Kidney capillary endothelial cell (primary cell): ENCODE measurements at regions not wholly inside any gene's neighbourhood (a gene's known extent, or its start where the extent isn't known, plus 50 kb on each side); places are given as distances from the start of the nearest gene placed in this dataset.

ENCODE experiments used
- DNase-seq: peaks from one replicate; pipeline ENCODE4 v3.0.0-alpha.2; 2018; ENCODE audit warnings: low spot score

DNA sequence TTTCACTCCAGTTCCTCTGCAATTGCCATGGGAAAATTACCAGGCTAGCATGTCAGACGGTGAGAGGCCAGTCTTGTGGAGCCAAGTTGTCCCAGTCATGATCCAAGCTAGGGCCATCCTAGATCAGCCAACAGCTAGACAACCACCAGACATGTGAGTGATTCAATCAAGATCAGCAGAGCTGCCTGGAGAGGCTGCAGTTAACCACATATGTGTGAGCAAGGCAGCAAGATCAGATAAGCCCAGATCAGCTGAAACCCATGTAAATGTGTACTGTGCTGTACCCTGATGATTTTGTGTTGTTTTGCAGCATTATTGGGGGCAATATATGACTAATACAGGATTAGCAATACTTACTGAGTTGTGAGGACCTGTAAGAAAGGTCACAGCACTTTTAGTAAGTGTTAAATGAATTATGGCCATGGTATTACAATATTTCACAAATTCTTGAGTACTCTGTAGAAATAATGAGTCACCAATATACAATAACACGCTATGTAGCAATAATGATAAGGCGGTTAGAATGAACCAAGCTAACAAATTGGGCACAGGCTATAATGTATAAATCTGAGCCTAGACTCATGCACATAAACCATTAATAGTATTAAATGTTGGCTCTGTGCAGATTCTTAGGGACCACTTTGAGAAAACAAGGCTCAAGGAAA, 91.4 kb downstream of the SUDS3 start:
- no peak for DNase-seq

DNA sequence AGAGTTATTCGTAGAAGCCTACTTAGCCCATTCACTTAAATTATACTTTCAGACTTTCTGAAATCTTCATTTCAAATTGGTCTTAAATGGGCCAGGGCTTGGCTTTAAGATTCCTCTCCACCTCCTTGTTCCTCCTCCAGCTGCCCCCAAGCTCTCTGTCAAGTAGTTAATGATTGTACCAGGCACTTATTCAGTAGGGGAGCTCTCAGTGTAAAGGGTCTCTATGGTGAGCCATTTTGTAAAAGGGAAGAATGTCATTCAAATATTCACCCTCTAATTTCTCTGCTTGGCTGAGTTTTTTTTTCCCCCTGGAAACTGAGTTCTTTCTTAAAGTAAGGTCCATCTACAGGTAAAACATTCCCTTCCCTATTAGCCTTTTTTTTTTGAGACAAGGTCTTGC, 96.6 kb downstream of the SUDS3 start:
- DNase-seq, result no peak

DNA sequence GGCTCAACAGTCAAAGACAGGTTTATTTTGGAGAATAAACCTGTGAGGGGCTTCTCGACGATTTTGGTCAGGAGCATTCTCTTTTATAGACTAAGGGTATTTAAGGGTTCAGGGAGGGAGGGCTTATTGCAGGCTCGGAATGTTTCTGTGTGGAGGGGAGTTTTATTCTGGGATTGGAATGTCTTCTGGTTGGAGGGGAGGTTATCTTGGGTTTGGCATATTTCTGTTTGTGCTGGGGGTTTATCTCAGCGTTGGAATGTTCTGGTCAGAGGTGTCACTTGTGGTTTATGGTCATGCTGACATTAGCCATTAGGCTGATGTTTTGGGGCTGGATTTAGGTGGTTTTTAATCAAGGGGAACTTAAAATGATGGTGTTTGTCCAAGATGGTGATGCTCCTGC, 103.9 kb downstream of the SUDS3 start:
- DNase-seq, result no peak

DNA sequence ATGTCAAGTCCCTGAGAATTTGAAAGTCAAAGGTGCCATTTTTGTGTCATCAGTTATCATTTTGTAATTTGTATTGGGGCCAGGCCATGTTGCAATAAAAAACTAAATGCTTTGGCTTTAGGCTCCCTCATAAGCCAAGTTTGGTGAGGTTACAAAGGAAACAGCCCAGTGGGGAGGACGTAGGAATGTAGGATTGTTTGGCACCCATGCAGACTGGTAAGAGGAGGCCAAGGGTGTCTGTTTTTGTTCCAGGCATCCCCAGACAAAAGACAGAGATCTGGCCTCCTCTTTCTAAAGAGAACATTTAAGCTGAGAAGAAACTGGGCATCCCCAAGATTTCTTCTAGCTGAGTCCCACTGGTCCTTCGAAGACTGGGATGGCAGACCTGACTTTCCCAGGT, 111.7 kb downstream of the SUDS3 start:
- DNase-seq, result no peak

DNA sequence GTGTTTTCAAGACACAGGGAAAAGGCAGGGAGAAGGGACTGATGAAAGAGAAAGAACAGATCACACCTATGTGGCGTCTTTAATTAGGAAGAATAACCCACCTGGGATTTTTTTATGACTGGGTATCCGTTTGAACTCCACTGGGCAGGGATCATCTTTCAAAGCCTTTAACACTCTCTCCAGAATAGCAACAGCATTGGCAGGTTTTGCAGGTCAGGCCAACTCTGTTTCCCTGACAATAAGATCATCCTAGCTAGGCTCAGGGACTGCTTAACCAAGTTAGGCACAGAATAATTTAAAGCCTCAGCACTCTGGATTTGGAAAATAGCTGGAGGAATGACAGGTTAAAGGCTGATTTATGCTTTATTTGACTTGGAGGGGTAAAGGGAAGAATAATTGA, 117.6 kb downstream of the SUDS3 start:
- DNase-seq, result no peak

DNA sequence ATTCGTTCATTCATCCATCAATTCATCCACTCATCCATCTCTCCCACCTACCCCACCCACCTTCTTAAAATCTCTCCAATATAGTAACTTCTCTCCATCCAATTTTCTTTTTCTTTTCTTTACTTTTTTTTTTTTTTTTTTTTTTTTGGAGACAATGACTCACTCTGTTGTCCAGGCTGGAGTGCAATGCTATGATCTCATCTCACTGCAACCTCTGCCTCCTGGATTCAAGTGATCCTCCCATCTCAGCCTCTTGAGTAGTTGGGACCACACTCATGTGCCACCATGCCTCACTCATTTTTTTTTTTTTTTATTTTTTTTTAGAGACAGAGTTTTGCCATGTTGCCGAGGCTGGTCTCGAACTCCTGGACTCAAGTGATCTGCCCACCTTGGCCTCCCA, 118.4 kb downstream of the SUDS3 start:
- no peak for DNase-seq

DNA sequence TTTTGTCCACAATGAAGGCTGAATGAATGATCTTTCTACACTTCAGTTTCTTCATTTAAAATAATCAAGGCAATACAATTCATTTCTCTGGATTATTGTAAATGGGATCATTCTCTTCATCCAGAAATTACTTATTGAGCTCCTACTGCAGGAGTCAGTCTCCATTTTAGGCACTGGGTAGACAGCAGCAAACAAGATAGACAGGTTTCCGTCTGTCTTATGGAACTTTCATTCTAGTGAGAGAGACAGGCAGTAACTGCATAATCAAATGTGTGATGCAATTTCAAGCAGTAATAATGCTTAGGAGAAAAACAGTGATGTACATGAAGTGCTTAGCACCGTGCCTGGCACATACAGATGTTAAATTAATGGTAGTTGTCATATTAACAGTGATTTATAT, 118.9 kb downstream of the SUDS3 start:
- no peak for DNase-seq

DNA sequence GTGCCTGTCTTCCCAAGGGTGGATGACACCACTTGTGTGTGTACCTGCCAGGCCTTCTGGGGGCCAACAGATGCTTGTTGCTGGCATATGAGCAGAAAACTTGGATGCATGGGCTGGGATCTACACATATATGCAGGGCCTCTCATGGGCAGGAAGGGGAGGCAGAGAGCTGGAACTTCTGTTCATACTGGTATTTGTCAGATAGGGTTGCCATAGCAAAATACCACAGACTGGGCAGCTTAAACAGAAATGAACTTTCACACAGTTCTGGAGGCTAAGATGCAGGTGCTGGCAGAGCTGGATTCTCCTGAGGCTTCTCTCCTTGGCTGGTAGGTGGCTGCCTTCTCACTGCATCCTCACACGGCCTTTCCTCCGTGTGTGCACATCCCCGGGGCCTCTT, 121.8 kb downstream of the SUDS3 start:
- DNase-seq, result no peak

DNA sequence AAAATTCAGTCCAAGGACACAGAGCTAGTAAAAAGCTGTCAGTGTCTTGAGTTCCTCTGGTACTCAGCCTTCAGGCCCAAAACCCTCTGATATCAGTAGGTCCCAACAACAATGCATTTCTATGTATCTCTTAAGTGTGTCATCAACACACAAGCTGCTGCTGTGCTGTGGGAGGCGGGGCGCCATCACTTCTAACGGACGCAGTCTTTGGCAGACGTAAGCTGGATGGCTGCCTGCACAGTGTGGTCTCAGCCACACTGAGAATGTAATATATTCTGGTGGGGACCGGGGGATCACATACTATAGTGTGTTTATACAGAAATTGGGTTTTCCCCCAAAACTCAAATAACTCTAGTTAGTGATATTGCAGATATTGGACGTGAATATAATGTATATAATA, 123.9 kb downstream of the SUDS3 start:
- no peak for DNase-seq

DNA sequence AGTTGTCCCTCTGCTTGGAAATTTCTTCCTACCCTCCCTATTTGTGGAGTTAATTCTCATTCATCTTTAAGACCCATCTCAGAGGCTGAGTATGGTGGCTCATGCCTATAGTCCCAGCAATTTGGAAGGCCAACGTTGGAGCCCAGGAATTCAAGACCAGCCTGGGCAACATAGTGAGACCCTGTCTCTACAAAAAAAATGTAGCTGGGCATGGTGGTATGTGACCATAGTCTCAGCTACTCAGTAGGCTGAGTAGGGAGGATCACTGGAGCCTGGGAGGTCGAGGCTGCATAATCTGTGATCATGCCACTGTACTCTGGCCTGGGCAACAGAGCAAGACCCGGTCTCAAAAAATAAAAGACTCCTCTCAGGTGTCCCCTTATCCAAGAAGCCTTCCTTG, 125.1 kb downstream of the SUDS3 start:
- DNase-seq, result no peak

DNA sequence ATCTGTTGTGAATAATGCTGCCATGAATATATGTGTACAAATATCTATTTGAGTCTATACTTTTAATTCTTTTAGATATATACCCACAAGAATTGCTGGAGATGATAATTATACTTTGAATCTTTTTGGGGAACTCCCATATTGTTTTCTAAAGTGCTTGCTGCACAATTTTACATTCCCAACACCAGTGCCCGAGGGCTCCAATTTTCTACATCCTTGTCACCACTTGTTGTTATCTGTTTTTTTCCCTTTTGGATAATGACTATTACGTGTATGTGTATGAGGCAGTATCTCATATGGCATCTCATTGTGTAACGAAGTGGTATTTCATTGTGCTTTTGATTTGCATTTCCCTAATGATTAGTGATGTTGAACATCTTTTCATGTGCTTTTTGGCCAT, 127.1 kb downstream of the SUDS3 start:
- no peak for DNase-seq

DNA sequence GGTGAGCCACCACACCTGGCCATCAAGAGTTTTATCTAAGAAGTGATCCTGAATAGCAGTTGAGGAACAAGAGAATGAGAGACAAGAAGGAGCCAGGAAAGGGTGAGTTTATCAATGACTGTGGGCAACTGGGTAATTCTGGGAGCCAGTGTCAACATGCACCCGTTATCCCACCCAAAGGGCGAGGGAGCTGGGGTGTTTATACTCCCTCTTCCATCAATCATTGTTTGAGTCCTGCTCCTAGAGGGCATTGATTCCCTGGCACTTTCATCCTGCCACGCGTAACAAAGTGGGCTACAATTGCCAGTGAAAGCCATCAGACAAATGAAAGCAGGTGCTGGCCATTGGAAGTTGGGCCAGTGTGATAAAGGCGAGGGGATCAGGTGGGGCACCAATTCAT, 136.3 kb downstream of the SUDS3 start:
- no peak for DNase-seq

DNA sequence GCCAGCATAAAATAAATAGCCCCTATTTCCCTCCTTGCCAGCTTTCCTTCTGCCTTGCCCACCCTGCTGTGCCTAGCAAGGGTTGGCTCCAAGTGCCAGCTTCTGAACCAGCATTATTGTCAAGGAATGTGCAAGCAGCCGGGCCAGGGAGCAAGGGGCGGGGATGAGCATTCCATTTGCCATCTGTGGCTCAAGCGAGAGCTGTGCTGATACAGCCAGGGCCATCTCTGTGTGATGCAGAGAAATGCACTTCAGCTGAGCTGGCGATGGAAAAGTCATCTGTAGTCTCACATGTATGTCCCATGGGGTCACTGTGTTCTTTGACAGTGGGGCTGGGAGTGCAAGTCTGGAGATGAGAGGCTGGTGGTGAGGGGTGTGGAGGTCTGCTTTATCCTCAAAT, 137.3 kb downstream of the SUDS3 start:
- DNase-seq, result no peak

DNA sequence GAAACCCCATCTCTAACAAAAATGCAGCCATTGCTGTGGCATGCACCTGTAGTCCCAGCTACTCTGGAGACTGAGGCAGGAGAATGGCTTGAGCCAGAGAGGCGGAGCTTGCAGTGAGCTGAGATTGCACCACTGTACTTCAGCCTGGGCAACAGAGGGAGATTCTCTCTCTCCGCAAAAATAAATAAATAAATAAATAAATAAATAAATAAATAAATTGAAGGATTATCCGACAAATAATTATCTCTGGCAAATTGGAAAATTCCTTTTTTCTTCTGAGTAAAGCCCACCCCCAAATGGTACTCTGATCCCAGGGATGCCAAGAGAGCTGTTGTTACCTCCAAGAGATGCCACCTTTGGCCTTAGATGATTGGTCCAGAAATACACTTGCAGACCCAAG, 137.9 kb downstream of the SUDS3 start:
- no peak for DNase-seq

DNA sequence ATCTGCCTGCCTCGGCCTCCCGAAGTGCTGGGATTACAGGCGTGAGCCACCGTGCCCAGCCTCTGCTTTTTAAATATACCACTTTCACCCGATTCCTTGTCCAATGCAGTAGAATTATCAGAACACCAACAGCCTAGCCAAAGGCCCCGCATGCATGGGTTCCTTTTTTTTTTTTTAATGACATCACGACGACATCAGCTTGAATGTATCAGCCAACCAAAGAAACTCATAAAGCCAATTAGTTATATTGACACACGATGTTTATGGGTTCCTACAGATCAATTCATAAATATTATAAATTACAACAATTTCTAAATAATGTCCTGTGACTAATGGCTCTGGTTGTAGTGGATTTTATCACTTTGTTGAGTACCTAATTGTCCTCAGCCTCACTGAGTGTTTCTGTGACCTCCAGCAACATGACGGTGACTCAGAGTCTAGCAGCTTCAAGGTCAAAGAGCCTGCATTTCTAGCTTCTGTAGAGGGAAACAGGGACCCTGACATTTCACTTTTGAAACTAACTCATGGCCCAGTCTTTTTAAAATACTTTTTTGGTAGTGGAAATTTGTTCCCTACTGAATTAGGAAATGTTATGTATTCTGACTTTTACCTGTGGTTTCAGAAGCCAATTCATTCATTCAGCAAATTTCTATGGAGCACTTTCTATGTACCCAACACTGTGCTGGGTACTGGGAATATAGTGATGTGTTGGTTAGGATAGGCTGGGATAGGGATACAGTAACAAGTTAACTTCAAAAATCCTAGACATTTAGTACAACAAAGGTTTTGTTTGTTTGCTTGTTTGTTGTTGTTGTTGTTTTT, 144.1 kb downstream of the SUDS3 start:
- DNase-seq, result no peak

DNA sequence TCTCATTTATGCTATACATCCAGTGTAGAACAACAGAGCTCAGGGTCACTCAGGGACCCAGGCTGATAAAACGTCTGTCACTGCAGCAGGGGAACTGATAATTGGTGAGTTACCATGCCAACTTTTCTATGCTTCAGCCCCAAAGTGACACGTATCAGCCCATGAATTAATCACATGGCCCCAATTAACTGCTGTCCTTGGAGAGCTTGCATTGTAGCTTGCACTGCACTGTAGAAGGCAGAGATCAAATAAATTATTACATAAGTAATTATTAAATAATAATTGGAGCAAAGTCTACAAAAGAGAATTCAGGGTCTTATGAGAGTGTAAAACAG, 144.6 kb downstream of the SUDS3 start:
- DNase-seq, result no peak

DNA sequence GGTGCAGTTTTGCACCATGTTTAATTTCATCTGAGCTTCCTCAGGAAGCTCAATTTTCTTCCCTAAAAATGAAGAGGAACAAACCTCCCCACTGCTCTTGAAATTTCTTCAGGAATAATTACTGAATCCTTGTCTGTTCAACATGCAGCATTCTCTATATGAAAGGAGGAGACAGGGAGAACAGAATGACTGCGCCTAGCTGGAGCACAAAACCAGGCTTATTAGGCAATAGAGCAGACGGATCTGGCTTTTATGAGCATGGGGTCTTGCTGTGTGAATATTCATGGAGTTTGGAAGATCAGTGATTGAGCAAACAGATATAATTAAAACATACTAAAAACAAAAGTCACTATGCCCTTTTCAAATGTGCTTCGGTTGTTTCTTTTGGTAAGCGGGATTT, 148.1 kb downstream of the SUDS3 start:
- no peak for DNase-seq

DNA sequence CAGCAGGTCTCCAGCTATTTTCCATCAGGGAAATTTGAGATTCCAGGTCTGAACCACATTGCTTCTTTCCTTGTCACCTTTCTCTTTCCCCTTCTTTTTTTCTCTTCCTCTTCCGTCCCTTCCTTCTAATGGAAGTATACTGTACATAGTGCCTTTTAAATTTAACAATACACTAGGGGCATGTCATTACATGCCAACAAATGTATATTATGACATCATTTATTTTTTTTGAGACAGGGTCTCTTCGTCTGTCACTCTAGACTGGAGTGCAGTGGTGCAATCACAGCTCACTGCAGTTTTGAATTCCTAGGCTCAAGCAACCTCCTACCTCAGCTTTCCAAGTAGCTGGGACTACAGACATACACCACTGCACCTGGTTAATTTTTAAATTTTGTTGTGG, 148.9 kb downstream of the SUDS3 start:
- no peak for DNase-seq

DNA sequence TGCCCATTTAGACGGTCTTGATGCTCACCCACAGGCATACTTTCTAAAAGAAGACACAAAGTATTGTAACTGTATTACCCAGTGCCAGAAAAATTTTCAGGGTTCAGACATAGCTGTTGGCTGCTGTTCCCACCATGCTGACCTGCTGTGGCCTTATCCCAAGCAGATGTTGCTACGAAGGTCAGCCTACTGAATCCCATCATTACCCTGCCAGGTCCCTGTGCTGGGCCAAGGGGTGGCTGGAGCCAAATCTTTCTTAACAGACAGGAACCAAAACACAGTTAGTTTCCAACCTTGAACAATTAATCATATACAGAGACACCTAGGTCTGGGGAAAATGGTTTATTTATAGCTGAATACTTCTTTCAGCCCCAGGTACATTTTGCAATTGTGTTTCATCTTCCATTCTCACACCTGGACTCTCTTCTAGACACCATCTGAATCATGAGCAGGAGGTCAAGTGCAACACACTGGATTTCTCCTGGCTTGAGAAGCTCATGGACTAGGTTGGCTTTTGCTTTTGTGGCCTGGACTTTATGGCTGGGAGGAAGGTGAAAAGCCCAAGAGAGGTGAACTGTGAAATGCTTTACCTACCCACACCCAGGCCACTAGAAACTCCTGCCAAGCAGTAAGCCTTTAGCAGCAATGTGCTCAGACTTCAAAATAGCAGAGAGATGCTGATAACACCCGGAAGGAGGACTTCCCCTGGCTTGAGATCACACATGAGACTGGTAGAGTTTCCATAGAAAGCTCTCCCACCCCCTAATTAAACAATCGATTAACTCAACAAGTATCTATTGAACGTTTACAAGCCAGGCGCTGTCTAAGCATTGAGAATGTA, 150.1 kb downstream of the SUDS3 start:
- no peak for DNase-seq

DNA sequence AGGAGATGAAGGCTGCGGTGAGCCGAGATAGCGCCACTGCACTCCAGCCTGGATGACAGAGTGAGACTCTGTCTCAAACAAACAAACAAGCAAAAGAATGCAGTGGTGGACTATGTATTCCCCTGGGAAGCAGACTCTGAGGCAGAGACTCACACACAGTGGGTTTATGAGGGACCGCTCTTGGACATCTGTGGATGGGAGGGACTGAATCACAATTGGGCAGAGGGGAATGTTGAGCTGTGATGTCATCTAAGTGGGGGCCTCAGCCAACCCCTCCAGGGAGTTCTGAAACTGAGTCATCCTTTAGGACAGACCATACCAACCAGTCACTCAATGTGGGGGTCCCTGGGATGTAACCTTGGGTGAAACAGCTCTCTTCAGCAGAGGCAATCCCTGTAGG, 151.0 kb downstream of the SUDS3 start:
- DNase-seq, result no peak

DNA sequence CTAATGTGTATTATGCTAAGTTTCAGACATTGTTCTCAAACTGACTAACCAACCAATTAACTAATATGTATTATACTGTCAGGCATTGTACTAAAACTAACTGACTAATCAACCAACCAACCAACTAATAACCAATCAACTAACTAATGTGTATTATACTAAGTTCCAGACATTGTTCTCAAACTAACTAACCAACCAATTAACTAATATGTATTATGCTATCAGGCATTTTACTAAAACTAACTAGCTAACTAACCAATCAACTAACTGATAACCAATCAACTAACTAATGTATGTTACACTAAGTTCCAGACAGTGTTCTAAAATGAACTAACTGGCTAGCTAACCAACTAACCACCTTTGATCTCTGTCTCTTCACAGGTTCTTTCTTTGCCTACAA, 152.3 kb downstream of the SUDS3 start:
- DNase-seq, result no peak

DNA sequence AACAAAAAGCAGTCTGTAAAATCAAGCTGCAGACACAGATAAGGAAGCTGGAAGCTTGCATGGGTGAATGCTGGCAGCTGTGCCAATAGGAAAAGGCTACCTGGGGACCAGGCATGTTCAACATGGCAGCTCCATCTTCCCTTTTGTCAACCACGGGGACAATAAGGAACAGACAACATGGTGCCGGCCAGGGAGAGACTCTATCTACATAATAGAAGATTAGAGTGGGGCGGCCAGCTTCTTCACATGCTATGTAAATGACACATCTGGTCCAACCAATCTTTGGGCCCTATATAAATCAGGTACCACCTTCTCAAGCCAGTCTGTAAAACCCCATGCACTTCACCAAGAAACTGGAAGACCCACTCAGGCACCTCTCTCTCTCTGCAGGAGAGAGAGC, 157.6 kb downstream of the SUDS3 start:
- no peak for DNase-seq

DNA sequence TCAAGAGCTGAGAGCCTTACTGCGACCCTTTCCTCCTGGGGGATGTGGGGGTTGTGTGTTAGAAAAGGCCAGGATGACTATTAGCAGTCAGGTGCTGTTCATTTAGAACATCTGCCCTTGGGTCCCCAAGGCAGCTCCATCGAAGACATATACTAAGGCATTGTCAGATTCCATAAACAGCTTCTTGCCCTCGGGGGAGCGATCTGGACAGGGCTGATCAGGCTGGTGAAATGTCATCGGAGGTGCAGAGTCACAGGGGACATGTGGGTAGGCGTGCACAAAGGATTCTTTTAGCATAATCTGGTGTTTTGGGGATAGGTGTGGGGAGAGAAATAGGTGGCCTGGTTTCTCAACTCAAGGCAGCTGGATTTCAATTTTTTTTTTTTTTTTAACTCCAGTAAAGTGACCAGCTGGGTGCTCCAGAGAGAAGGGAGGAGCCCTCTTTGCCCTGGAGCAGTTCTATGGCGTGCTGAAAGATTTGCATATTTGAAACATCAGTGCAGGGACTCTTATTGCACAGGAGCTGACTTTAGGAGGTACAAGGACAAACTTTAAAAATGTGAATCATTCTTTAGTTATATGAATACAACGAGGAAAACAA, 160.1 kb downstream of the SUDS3 start:
- no peak for DNase-seq
